SK-N-SH (cell line): ENCODE measurements at regions not wholly inside any gene's neighbourhood (a gene's known extent, or its start where the extent isn't known, plus 50 kb on each side); places are given as distances from the start of the nearest gene placed in this dataset.

Experiments used
- CTCF ChIP-seq: fragments of 200-600 bp; sonication (generic); IDR thresholded peaks from 2 replicates; pipeline ENCODE4 v1.6.1; 2017; ENCODE audit warnings: antibody characterized with exemption, mild to moderate bottlenecking, moderate library complexity
- EZH2phosphoT487 ChIP-seq: fragments of 200-600 bp; sonication (generic); IDR thresholded peaks from 2 replicates; pipeline ENCODE4 v1.6.1; 2017; ENCODE audit warnings: low read depth, mixed run types, mild to moderate bottlenecking, antibody characterized with exemption, moderate library complexity, borderline replicate concordance
- MAX ChIP-seq: IDR thresholded peaks from 2 replicates; pipeline ENCODE4 v1.4.0; 2012; ENCODE audit warnings: low read depth
- NRF1 ChIP-seq: IDR thresholded peaks from 2 replicates; pipeline ENCODE4 v1.6.1; 2012; ENCODE audit warnings: low read depth, mild to moderate bottlenecking, low read length
- POLR2AphosphoS5 ChIP-seq: IDR thresholded peaks from 2 replicates; pipeline ENCODE4 v1.6.1; 2012; ENCODE audit warnings: low read depth, low read length
- TF ChIP-seq, protein P1 (sequence below): IDR thresholded peaks from 2 replicates; pipeline ENCODE4 v1.6.1; 2012; ENCODE audit warnings: mild to moderate bottlenecking, low read depth, low read length, moderate library complexity

DNA sequence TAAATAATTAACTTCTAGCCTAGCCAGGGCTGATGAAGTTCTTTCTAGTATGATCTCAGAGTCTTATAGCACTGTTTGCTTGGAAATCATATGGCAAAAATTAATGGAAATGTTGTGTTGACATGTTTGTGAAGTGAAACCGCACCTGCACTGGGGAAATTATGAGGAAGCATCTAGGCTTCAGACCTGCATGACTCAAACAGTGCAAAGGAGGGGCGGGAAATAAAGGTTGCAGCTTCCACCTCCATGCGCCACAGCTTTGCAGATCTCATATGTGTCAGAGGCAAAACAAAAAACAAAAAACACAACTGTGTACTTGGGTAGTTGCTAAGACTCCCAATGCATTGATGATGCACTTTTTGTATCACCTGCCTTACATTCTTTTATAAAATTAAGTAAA, 1080.6 kb downstream of the PLA2G4A start:
- TF ChIP-seq CTCF, result no peak
- TF ChIP-seq NRF1, result no peak
- no peak for TF ChIP-seq EZH2phosphoT487
- TF ChIP-seq, protein P1, sequence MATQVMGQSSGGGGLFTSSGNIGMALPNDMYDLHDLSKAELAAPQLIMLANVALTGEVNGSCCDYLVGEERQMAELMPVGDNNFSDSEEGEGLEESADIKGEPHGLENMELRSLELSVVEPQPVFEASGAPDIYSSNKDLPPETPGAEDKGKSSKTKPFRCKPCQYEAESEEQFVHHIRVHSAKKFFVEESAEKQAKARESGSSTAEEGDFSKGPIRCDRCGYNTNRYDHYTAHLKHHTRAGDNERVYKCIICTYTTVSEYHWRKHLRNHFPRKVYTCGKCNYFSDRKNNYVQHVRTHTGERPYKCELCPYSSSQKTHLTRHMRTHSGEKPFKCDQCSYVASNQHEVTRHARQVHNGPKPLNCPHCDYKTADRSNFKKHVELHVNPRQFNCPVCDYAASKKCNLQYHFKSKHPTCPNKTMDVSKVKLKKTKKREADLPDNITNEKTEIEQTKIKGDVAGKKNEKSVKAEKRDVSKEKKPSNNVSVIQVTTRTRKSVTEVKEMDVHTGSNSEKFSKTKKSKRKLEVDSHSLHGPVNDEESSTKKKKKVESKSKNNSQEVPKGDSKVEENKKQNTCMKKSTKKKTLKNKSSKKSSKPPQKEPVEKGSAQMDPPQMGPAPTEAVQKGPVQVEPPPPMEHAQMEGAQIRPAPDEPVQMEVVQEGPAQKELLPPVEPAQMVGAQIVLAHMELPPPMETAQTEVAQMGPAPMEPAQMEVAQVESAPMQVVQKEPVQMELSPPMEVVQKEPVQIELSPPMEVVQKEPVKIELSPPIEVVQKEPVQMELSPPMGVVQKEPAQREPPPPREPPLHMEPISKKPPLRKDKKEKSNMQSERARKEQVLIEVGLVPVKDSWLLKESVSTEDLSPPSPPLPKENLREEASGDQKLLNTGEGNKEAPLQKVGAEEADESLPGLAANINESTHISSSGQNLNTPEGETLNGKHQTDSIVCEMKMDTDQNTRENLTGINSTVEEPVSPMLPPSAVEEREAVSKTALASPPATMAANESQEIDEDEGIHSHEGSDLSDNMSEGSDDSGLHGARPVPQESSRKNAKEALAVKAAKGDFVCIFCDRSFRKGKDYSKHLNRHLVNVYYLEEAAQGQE, result no peak
- no peak for TF ChIP-seq MAX
- TF ChIP-seq POLR2AphosphoS5, result no peak
